ENCODE measurements at regions not wholly inside any gene's neighbourhood (a gene's known extent, or its start where the extent isn't known, plus 50 kb on each side); places are given as distances from the start of the nearest gene placed in this dataset.
A peak's percentile ranks its signal among the peaks of the same experiment; 100 is the strongest.

DNA sequence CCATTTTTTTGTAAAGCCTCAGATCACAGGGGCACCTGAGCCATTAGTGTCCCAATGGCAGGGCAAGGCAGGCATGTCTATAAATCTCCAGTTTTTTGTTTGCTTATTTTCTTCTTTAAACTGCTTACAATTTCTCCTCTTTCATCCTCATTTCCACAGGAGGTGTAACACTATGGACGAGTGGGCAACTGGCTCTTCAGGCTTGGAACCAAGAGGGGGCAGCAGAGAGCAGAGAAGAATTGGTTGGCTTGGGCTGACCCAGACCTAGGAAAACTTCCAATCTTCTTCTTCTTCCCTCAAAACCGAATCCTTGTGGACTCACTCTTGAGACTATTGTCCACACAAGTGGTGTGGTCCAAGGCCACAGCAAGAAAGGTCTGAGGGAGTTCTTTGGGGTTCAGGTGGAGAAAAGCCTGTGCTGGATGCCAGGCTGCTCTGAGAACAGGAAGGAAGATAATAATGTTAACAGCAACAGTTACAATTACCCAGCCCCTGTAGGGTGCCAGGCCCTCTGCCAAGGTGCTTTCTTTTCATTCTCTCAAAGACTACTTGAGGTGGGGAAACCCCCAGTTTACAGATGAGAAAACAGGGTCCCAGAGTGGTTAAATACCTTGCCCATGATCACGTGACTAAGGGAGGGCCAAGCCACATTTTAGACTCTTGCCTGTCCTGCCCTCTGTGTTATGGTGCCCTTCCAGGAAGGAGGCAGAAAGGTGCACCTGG is 70.7 kb upstream of the E2F8 start:
- DNase-seq (ENCODE audit: low read depth in 1 of 2, low spot score in 1 of 2) = peak; percentile 4 to 44
- in situ Hi-C loops (cut with HindIII; ENCODE audit: low pct_unique_long_range_greater_than_20kb, low sequenced_read_pairs) = no loop called here
- TF ChIP-seq JUND (IDR thresholded peaks at IDR 0.05; ENCODE audit: low read depth) = no peak

DNA sequence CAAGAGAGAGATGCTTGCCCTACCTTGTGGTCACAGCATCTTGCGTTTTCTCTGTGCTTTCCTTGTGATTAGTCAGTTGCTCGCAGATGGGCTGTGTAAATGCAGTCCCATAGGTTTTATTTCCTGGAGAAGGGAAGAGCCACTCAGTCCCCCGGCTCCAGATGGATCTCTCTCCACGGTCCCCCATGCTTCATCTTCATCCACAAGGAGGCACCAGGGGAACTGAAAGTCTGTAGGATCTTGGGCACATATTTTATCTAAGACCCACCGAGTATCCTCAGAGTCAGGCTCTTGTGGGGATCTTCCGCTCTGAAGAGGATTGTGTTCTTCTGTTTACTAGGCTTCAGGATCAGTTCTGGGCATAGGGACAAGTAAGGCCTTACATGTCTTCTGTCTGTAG is 66.8 kb upstream of the E2F8 start:
- no peak for TF ChIP-seq JUND (IDR thresholded peaks at IDR 0.05; ENCODE audit: low read depth)
- in situ Hi-C loops (cut with HindIII; ENCODE audit: low pct_unique_long_range_greater_than_20kb, low sequenced_read_pairs) = no loop called here
- DNase-seq (ENCODE audit: low read depth in 1 of 2, low spot score in 1 of 2) = no peak

DNA sequence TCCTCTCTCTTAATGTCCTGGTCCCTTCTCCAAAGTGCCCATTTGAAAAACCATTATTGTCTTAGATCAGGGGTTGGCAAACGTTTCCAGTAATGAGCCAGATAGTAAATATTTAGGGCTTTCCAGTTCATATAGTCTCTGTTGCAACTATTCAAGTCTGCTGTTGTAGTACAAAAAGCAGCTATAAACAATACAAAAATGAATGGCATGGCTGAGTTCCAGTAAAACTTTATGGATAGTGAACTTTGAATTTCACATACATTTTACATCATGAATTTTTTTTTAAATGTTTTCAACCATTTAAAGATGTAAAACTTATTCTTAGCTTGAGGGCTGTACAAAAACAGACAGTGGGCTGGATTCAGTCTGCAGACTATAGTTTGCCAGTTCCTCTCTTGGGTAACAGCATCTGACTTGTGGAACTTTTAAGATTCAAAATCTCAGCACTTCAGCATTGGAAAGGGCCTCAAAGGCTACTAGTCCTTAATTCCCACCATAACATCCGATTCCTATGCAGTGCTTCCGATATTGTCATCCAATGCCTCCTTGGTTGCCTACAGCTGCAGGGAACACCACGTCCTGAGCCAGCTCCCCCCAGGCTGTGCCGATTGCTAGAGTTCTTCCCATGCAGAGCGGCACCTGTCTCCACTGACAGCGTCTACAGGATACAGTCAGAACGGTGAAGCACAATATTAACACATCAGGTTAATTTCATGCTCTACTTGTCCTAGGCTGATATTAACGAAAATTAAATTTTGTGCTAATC is 65.6 kb upstream of the E2F8 start:
- in situ Hi-C loops (cut with HindIII; ENCODE audit: low pct_unique_long_range_greater_than_20kb, low sequenced_read_pairs) = no loop called here
- TF ChIP-seq JUND (IDR thresholded peaks at IDR 0.05; ENCODE audit: low read depth) = no peak
- DNase-seq (ENCODE audit: low read depth in 1 of 2, low spot score in 1 of 2) = no peak

DNA sequence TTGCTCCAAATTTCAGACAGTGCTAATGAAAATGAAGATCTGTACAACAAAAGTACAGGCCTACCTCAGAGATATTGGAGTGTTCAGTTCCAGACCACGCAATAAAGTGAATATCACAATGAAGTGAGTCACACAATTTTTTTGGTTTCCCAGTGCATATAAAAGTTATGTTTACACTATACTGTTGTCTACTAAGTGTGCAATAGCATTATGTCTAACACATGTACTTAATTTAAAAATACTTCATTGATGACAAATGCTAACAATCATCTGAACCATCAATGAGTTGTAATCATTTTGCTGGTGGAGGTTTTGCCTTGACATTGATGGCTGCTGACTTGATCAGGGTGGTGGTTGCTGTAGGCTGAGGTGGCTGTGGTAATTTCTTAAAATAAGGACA is 60.6 kb upstream of the E2F8 start:
- in situ Hi-C loops (cut with HindIII; ENCODE audit: low pct_unique_long_range_greater_than_20kb, low sequenced_read_pairs) = no loop called here
- DNase-seq (ENCODE audit: low read depth in 1 of 2, low spot score in 1 of 2) = no peak
- no peak for TF ChIP-seq JUND (IDR thresholded peaks at IDR 0.05; ENCODE audit: low read depth)

DNA sequence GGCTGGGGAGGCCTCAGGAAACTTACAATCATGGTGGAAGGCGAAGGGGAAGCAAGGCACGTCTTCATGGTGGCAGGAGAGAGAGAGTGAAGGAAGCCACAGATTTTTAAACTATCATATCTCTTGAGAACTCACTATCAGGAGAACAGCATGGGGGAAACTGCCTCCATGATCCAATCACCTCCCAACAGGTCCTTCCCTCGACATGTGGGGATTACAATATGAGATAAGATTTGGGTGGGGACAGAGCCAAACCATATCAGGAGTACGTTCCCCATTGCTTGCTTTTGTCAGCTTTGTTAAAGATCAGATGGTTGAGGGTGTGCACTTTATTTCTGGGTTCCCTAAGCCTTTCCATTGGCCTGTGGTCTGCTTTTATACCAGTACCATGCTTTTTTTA is 53.7 kb upstream of the E2F8 start:
- in situ Hi-C loops (cut with HindIII; ENCODE audit: low pct_unique_long_range_greater_than_20kb, low sequenced_read_pairs) = no loop called here
- TF ChIP-seq JUND (IDR thresholded peaks at IDR 0.05; ENCODE audit: low read depth) = no peak

GRCh38 chr11:19291064-19291463 is 50.3 kb upstream of the E2F8 start:
- in situ Hi-C loops (cut with HindIII; ENCODE audit: low pct_unique_long_range_greater_than_20kb, low sequenced_read_pairs) = no loop called here

More for the DNA sequence above, 53.7 kb upstream of the E2F8 start:
- no peak for DNase-seq (ENCODE audit: low read depth in 1 of 2, low spot score in 1 of 2)

More at GRCh38 chr11:19291064-19291463, 50.3 kb upstream of the E2F8 start:
- no peak for DNase-seq (ENCODE audit: low read depth in 1 of 2, low spot score in 1 of 2)
- TF ChIP-seq JUND (IDR thresholded peaks at IDR 0.05; ENCODE audit: low read depth) = no peak

Measured in T47D (cell line).